Adrenal gland (tissue), 5 donors: ENCODE measurements at regions not wholly inside any gene's neighbourhood (a gene's known extent, or its start where the extent isn't known, plus 50 kb on each side); places are given as distances from the start of the nearest gene placed in this dataset.

Experiments
- CTCF ChIP-seq, 6 experiments: fragments of 450-650 bp in 4 of 6; fragments of 200-600 bp in 2 of 6; sonication (generic) in 1 of 6; IDR thresholded peaks; 1 replicate in 5 of 6; 2 replicates in 1 of 6; pipeline versions ENCODE4 v1.5.1 to v1.8.0; 2016 to 2021; ENCODE audit warnings: antibody characterized with exemption in 6 of 6, mild to moderate bottlenecking in 2 of 6, moderate library complexity in 1 of 6
- POLR2A ChIP-seq, 2 donors: fragments of 450-650 bp; IDR thresholded peaks; one replicate each; pipeline ENCODE4 v1.6.1; 2017; ENCODE audit warnings: antibody characterized with exemption in 2 of 2, mild to moderate bottlenecking in 2 of 2, moderate library complexity in 1 of 2
- donor health status: DM: no; HTN: no; CAD: no.

GRCh38 chr2:193703411-193703810 is 1508.7 kb upstream of the TMEFF2 start:
- TF ChIP-seq POLR2A (IDR thresholded peaks at IDR 0.05), result no peak
- TF ChIP-seq CTCF (IDR thresholded peaks at IDR 0.05), result no peak
